Skeletal muscle tissue (tissue), 3 donors: ENCODE measurements at regions not wholly inside any gene's neighbourhood (a gene's known extent, or its start where the extent isn't known, plus 50 kb on each side); places are given as distances from the start of the nearest gene placed in this dataset.

Experiments used
- H3K27ac ChIP-seq: one replicate; pipeline ENCODE4 v1.7.0; 2013; ENCODE audit warnings: mild to moderate bottlenecking, low read depth, low read length, inconsistent platforms
- H3K27me3 ChIP-seq, 3 donors: one replicate each; pipeline ENCODE4 v1.7.0; 2013; ENCODE audit warnings: low read length in 3 of 3; ENCODE audit not compliant: control insufficient read depth in 3 of 3, insufficient read depth in 3 of 3
- H3K36me3 ChIP-seq, 3 donors: one replicate each; pipeline ENCODE4 v1.7.0; 2013; ENCODE audit warnings: low read length in 3 of 3; ENCODE audit not compliant: control insufficient read depth in 3 of 3, insufficient read depth in 3 of 3
- H3K4me1 ChIP-seq, 3 donors: one replicate each; pipeline ENCODE4 v1.7.0; 2013; ENCODE audit warnings: low read length in 3 of 3, mild to moderate bottlenecking in 3 of 3; ENCODE audit not compliant: control insufficient read depth in 3 of 3, insufficient read depth in 3 of 3
- H3K4me3 ChIP-seq, 3 donors: one replicate each; pipeline ENCODE4 v1.7.0; 2013; ENCODE audit warnings: low read length in 3 of 3
- H3K9ac ChIP-seq, 3 donors: one replicate each; pipeline ENCODE4 v1.7.0; 2013; ENCODE audit warnings: low read length in 3 of 3, mild to moderate bottlenecking in 3 of 3, moderate library complexity in 2 of 3, low read depth in 1 of 3
- H3K9me3 ChIP-seq, 3 donors: one replicate each; pipeline ENCODE4 v1.7.0; 2013; ENCODE audit warnings: low read length in 3 of 3; ENCODE audit not compliant: control insufficient read depth in 3 of 3
- donor health status: Osteomylitis.

- Histone ChIP-seq H3K36me3 (no peaks in the 10 kb centered on the region), H3K4me3 (no peak overlapping the region), H3K27me3 (no peaks in the 10 kb centered on the region), H3K27ac (no peak overlapping the region), H3K4me1 (no peaks in the 10 kb centered on the region), H3K9ac (no peak overlapping the region), H3K9me3 (no peaks in the 10 kb centered on the region)
Measured at GRCh38 chr5:110329955-110330525, 396.4 kb downstream of the TMEM232 start.

DNA sequence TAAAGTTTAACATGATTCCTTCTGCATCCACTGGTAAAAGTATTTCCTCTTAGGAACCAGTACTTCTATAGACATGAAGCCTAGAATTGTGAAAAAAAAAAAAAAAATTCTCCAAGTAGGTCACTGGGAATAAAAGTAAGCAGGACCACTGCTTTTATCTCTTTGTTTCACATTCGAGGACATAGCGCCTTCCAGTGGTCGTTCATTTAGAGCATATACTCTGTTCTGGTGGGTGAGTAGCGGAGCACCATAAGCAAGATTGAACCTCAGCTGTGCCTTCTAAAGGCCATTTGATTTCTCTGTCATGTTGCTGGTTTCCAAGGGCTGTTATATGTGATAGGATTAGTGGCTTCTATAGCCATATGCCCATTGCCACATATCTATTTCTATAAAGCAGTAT is 393.1 kb downstream of the TMEM232 start:
- Histone ChIP-seq H3K4me3 (no peak overlapping the region), H3K4me1 (no peaks in the 10 kb centered on the region), H3K27ac (no peak overlapping the region), H3K27me3 (no peaks in the 10 kb centered on the region), H3K9me3 (no peaks in the 10 kb centered on the region), H3K36me3 (no peaks in the 10 kb centered on the region), H3K9ac (no peak overlapping the region)

- Histone ChIP-seq H3K27me3 (no peaks in the 10 kb centered on the region), H3K4me1 (no peaks in the 10 kb centered on the region), H3K9ac (no peak overlapping the region), H3K27ac (no peak overlapping the region), H3K4me3 (no peak overlapping the region), H3K9me3 (no peaks in the 10 kb centered on the region), H3K36me3 (no peaks in the 10 kb centered on the region)
Measured at GRCh38 chr5:110335361-110336066, 391.0 kb downstream of the TMEM232 start.

DNA sequence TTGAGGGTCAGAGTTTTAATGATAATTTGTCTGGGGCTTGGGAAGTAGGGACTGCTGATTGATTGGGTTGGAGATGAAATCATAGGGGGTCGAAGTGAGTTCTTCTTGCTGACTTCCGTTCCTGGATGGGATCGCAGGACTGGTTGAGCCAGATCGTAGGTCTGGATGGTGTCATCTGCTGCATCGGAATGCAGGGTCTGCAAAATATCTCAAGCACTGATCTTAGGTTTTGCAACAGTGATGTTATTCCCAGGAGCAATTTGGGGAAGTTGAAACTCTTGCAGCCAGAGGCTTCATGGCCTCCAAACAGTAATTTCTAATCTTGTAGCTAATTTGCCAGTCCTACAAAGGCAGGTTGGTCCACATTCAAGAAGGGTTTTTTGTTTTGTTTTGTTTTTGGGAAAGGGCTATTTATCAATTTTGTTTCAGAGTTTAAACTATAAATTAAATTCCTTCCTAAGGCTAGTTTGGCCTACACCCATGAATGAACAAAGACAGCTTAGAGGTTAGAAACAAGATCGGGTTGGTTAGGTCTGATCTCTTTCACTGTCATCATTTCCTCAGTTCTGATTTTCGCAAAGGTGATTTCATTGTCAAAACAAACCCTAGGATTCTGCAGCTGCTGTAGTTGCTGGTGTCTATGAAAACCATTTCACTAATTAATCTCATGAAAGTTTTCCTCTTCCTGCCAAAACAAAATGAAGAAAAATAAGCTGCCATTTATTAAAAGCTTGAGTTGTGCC is 388.0 kb downstream of the TMEM232 start:
- Histone ChIP-seq H3K4me3 (no peak overlapping the region), H3K9me3 (no peaks in the 10 kb centered on the region), H3K4me1 (no peaks in the 10 kb centered on the region), H3K36me3 (no peaks in the 10 kb centered on the region), H3K27me3 (no peaks in the 10 kb centered on the region), H3K27ac (no peak overlapping the region), H3K9ac (no peak overlapping the region)

GRCh38 chr5:110339399-110339798 is 387.1 kb downstream of the TMEM232 start:
- Histone ChIP-seq H3K27ac (no peak overlapping the region), H3K9me3 (no peaks in the 10 kb centered on the region), H3K4me1 (no peaks in the 10 kb centered on the region), H3K4me3 (no peak overlapping the region), H3K36me3 (no peaks in the 10 kb centered on the region), H3K27me3 (no peaks in the 10 kb centered on the region), H3K9ac (no peak overlapping the region)

DNA sequence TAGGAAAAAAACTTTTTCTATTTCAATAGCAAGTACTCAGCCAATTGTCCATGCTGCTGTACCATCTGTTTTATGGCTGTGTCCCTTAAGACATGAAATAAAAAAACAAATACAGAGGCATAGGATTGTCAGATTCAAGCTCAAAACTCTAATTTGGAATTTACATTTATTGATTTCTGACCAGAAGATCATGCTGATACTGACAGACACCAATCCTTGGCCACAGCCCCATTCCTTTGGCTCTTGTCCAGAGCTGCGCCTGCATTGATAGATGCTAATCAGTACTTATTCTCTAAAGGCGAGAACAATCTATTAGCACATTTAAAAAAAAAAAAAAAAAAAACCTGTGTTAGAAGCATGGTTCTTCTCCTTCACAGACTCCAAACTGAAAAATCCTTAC is 384.6 kb downstream of the TMEM232 start:
- Histone ChIP-seq H3K9ac (no peak overlapping the region), H3K9me3 (no peaks in the 10 kb centered on the region), H3K36me3 (no peaks in the 10 kb centered on the region), H3K4me3 (no peak overlapping the region), H3K27ac (no peak overlapping the region), H3K27me3 (no peaks in the 10 kb centered on the region), H3K4me1 (no peaks in the 10 kb centered on the region)

DNA sequence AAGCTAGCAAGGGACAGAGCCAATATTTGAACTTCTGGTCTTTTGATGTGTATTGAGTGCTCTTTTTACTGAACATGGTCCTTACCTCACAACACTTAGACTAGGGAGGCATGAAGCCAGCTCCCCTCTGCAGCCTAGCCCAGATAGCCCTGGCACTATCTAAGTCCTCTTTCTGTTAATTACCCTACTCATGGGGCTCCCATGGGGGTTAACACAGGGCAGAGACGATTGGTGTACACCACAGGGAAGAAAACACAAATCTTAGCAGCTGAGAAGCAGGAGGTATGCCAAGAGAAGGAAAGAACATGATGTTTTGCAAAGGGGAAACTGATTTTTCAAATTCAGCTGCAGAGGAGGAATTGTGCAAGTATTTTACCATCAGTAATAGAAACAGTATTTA is 383.8 kb downstream of the TMEM232 start:
- H3K9ac ChIP-seq = no peak overlapping the region
- no peak overlapping the region for H3K4me3 ChIP-seq
- no peaks in the 10 kb centered on the region for H3K4me1 ChIP-seq
- H3K36me3 ChIP-seq = no peaks in the 10 kb centered on the region
- H3K27me3 ChIP-seq = no peaks in the 10 kb centered on the region
- no peaks in the 10 kb centered on the region for H3K9me3 ChIP-seq
- H3K27ac ChIP-seq = no peak overlapping the region

GRCh38 chr5:110343616-110344015 is 382.9 kb downstream of the TMEM232 start:
- Histone ChIP-seq H3K4me1 (no peaks in the 10 kb centered on the region), H3K36me3 (no peaks in the 10 kb centered on the region), H3K9ac (no peak overlapping the region), H3K9me3 (no peaks in the 10 kb centered on the region), H3K4me3 (no peak overlapping the region), H3K27ac (no peak overlapping the region), H3K27me3 (no peaks in the 10 kb centered on the region)

- no peak overlapping the region for H3K9ac ChIP-seq
- H3K4me3 ChIP-seq = no peak overlapping the region
- H3K27me3 ChIP-seq = no peaks in the 10 kb centered on the region
- no peaks in the 10 kb centered on the region for H3K4me1 ChIP-seq
- no peaks in the 10 kb centered on the region for H3K36me3 ChIP-seq
- no peak overlapping the region for H3K27ac ChIP-seq
- no peaks in the 10 kb centered on the region for H3K9me3 ChIP-seq
Measured at GRCh38 chr5:110345623-110346022, 380.8 kb downstream of the TMEM232 start.

- no peak overlapping the region for H3K9ac ChIP-seq
- no peaks in the 10 kb centered on the region for H3K27me3 ChIP-seq
- no peak overlapping the region for H3K27ac ChIP-seq
- no peaks in the 10 kb centered on the region for H3K9me3 ChIP-seq
- no peak overlapping the region for H3K4me3 ChIP-seq
- no peaks in the 10 kb centered on the region for H3K4me1 ChIP-seq
- no peaks in the 10 kb centered on the region for H3K36me3 ChIP-seq
Measured at GRCh38 chr5:110346893-110347358, 379.5 kb downstream of the TMEM232 start.
